ENCODE measurements at regions not wholly inside any gene's neighbourhood (a gene's known extent, or its start where the extent isn't known, plus 50 kb on each side); places are given as distances from the start of the nearest gene placed in this dataset.
A peak's percentile ranks its signal among the peaks of the same experiment; 100 is the strongest.

DNA sequence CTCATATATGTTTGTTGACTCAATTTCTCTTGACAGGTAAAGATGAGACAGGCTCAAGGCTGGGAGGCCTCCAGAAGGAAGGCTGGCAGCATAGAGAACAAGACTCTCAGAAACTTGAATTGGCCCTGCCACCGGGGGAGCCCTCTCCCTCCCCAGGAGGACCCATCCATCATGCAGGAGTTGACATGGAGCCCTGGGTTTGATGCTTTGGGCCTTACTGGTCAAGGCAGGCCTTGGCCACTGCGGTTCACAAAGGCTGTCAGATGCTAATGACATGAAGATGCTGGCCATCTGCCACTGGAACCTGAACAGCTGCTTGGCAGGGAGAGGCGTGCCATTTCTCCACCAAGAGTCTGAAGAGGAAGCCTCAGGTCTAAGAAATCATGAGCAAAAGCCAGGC lies 193.6 kb downstream of the MTCL1 start (continued):
- TF ChIP-seq ZNF639 (CRISPR knock-in tag; conservative IDR thresholded peaks at IDR 0.05 in 1 of 2, IDR thresholded peaks at IDR 0.05 in 1 of 2) (no peak), NR1H2 (CRISPR knock-in tag; IDR thresholded peaks at IDR 0.05) (no peak), RUNX1 (IDR thresholded peaks at IDR 0.05; ENCODE audit: low read depth) (no peak), MTA1 (IDR thresholded peaks at IDR 0.05; ENCODE audit: borderline replicate concordance) (no peak), NFRKB (IDR thresholded peaks at IDR 0.05; ENCODE audit: low read depth) (no peak), PBX2 (CRISPR knock-in tag; IDR thresholded peaks at IDR 0.05; ENCODE audit: low read depth) (peak; percentile 46; the same call in 1 of the 2 replicates), PBX2 (tag; conservative IDR thresholded peaks at IDR 0.05; ENCODE audit: low read depth) (peak; percentile 64), FOSL1 (tag; conservative IDR thresholded peaks at IDR 0.05) (no peak), PPARD (CRISPR knock-in tag; IDR thresholded peaks at IDR 0.05) (no peak), ZBTB8A (IDR thresholded peaks at IDR 0.05; ENCODE audit: partially characterized antibody) (no peak), ETS2 (tag; IDR thresholded peaks at IDR 0.05; ENCODE audit: borderline replicate concordance, poor library complexity, severe bottlenecking) (no peak), CXXC5 (CRISPR knock-in tag; IDR thresholded peaks at IDR 0.05) (no peak), NR4A1 (CRISPR knock-in tag; IDR thresholded peaks at IDR 0.05) (no peak), NR4A1 (tag; IDR thresholded peaks at IDR 0.05) (no peak), ZC3H4 (CRISPR knock-in tag; IDR thresholded peaks at IDR 0.05; ENCODE audit: borderline replicate concordance) (no peak), MEIS2 (IDR thresholded peaks at IDR 0.05; ENCODE audit: partially characterized antibody) (peak; percentile 76), CBX8 (IDR thresholded peaks at IDR 0.05; ENCODE audit: borderline replicate concordance, extremely low read depth, low read depth, low read length, poor library complexity, severe bottlenecking) (no peak), BDP1 (IDR thresholded peaks at IDR 0.05; ENCODE audit: insufficient read depth, insufficient read length) (no peak), PURB (CRISPR knock-in tag; IDR thresholded peaks at IDR 0.05; ENCODE audit: low read depth) (no peak), ZBTB17 (CRISPR knock-in tag; IDR thresholded peaks at IDR 0.05) (0 out of 2 replicates have a peak, but pooled peaks have one; percentile 54), E2F5 (CRISPR knock-in tag; IDR thresholded peaks at IDR 0.05) (no peak), CTBP1 (IDR thresholded peaks at IDR 0.05; ENCODE audit: borderline replicate concordance) (no peak), BCL6 (CRISPR knock-in tag; IDR thresholded peaks at IDR 0.05) (no peak)
- TF ChIP-seq, protein P1, sequence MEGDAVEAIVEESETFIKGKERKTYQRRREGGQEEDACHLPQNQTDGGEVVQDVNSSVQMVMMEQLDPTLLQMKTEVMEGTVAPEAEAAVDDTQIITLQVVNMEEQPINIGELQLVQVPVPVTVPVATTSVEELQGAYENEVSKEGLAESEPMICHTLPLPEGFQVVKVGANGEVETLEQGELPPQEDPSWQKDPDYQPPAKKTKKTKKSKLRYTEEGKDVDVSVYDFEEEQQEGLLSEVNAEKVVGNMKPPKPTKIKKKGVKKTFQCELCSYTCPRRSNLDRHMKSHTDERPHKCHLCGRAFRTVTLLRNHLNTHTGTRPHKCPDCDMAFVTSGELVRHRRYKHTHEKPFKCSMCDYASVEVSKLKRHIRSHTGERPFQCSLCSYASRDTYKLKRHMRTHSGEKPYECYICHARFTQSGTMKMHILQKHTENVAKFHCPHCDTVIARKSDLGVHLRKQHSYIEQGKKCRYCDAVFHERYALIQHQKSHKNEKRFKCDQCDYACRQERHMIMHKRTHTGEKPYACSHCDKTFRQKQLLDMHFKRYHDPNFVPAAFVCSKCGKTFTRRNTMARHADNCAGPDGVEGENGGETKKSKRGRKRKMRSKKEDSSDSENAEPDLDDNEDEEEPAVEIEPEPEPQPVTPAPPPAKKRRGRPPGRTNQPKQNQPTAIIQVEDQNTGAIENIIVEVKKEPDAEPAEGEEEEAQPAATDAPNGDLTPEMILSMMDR (IDR thresholded peaks at IDR 0.05 in 2 of 3, conservative IDR thresholded peaks at IDR 0.05 in 1 of 3; ENCODE audit: insufficient read depth in 2 of 3, low read depth in 1 of 3, low read length in 3 of 3): peak; percentile 32 to 42 (median 36); a peak in 5 of 6 replicates

Data from K562 (cell line).